ENCODE measurements at regions not wholly inside any gene's neighbourhood (a gene's known extent, or its start where the extent isn't known, plus 50 kb on each side); places are given as distances from the start of the nearest gene placed in this dataset.

GRCh38 chr3:76028774-76029173, 243.4 kb upstream of the ZNF717 start:
- Histone ChIP-seq H3K9ac (replicated peaks in 1 of 4; ENCODE audit: extremely low read depth in 1 of 4, low read depth in 3 of 4, low read length in 3 of 4) (no peak overlapping the region), H3K4me3 (ENCODE audit: extremely low read depth in 1 of 4, insufficient read depth in 2 of 4, low read depth in 3 of 4, low read length in 4 of 4) (no peak overlapping the region), H3K23me2 (ENCODE audit: low read depth, low read length) (no peaks in the 10 kb centered on the region), H2BK120ac (replicated peaks; ENCODE audit: low read depth, low read length) (no peak overlapping the region), H2AFZ (ENCODE audit: low read length) (no peak overlapping the region), H2AK5ac (ENCODE audit: low read depth, low read length) (no peak overlapping the region), H3K14ac (ENCODE audit: insufficient read length) (no peak overlapping the region), H2BK20ac (ENCODE audit: low read length) (no peak overlapping the region), H3K9me3 (ENCODE audit: insufficient read depth in 2 of 2, low read depth in 1 of 2, low read length in 1 of 2) (no peaks in the 10 kb centered on the region; a peak in 1 of 4 replicates), H3K4ac (replicated peaks; ENCODE audit: insufficient read length, low read depth, low read length) (no peak overlapping the region), H3K4me1 (replicated peaks in 1 of 4; ENCODE audit: control insufficient read depth in 3 of 4, insufficient read depth in 4 of 4, low read length in 3 of 4) (peaks cover 0 to 3% (median 0%) of the 10 kb centered on the region in 4 experiments; a peak in 1 of 7 replicates), H2BK5ac (ENCODE audit: low read depth, low read length) (no peak overlapping the region), H3K4me2 (ENCODE audit: insufficient read depth in 1 of 2, low read depth in 2 of 2, low read length in 2 of 2) (no peak overlapping the region), H4K8ac (ENCODE audit: extremely low read depth, insufficient read depth, low read length) (no peak overlapping the region), H3K18ac (ENCODE audit: extremely low read depth, low read length) (no peak overlapping the region), H3K27me3 (replicated peaks in 1 of 4; ENCODE audit: control insufficient read depth in 3 of 4, extremely low read depth in 1 of 4, insufficient read depth in 3 of 4, low read length in 3 of 4) (no peaks in the 10 kb centered on the region), H2BK15ac (ENCODE audit: low read length) (no peak overlapping the region), H4K91ac (replicated peaks; ENCODE audit: insufficient read length, low read length) (no peak overlapping the region), H4K20me1 (replicated peaks in 1 of 2; ENCODE audit: control insufficient read depth in 1 of 2, insufficient read depth in 2 of 2, low read length in 2 of 2) (no peaks in the 10 kb centered on the region), H3K36me3 (ENCODE audit: control insufficient read depth in 2 of 4, insufficient read depth in 4 of 4, low read length in 3 of 4) (no peaks in the 10 kb centered on the region; a peak in 1 of 8 replicates), H3K79me1 (ENCODE audit: low read depth, low read length) (no peaks in the 10 kb centered on the region; the same call in 1 of the 2 replicates), H3K79me2 (ENCODE audit: control insufficient read depth in 1 of 2, insufficient read depth in 2 of 2, low read length in 2 of 2) (no peaks in the 10 kb centered on the region), H4K5ac (ENCODE audit: insufficient read length, low read depth, low read length) (no peak overlapping the region), H2BK12ac (ENCODE audit: low read depth, low read length) (no peak overlapping the region), H3K27ac (ENCODE audit: low read depth, low read length) (no peak overlapping the region), H3K23ac (ENCODE audit: insufficient read length) (no peak overlapping the region), H3K56ac (replicated peaks; ENCODE audit: insufficient read length, low read depth, low read length) (no peak overlapping the region)
- DNase-seq (ENCODE audit: low read depth in 1 of 2, low spot score in 2 of 2): no peak
- FAIRE-seq: no peak
- POLR2A ChIA-PET (ENCODE audit: partially characterized antibody): no interaction called here
- CTCF ChIA-PET (ENCODE audit: partially characterized antibody): interaction anchor here (1.7 to 5.6 kb wide), 2 partner anchors 16 to 78 kb away, joined by 3 to 54 read pairs; no protein-coding TSS in a partner anchor
- TF ChIP-seq SP4 (IDR thresholded peaks at IDR 0.05; ENCODE audit: low read length): no peak
- no peak for TF ChIP-seq SUZ12 (IDR thresholded peaks at IDR 0.05; ENCODE audit: low read length)

Measured in H1 (cell line).